OCI-LY3 (cell line): ENCODE measurements at regions not wholly inside any gene's neighbourhood (a gene's known extent, or its start where the extent isn't known, plus 50 kb on each side); places are given as distances from the start of the nearest gene placed in this dataset.

Source experiments
- H2AFZ ChIP-seq: fragments of 200-600, 300-600 bp; shearing (Covaris generic); 2 replicates; pipeline ENCODE4 v1.6.0; 2014; ENCODE audit warnings: antibody characterized with exemption, low read depth, low read length
- H3K27ac ChIP-seq: fragments of 200-600, 300-600 bp; sonication (generic); 2 replicates; pipeline ENCODE4 v1.5.1; 2014; ENCODE audit warnings: mild to moderate bottlenecking, low read length, moderate library complexity, mixed read lengths
- H3K27me3 ChIP-seq: fragments of 200-600, 300-600 bp; sonication (generic); 2 replicates; pipeline ENCODE4 v1.6.1; 2014; ENCODE audit warnings: low read depth, low read length, mixed read lengths
- H3K36me3 ChIP-seq: fragments of 200-600, 300-600 bp; sonication (generic); replicated peaks from 2 replicates; pipeline ENCODE3; 2014; ENCODE audit warnings: low read depth, low read length, mixed read lengths
- H3K4me1 ChIP-seq: fragments of 300-600, 200-600 bp; sonication (generic); 2 replicates; pipeline ENCODE4 v1.6.1; 2014; ENCODE audit warnings: low read length, mixed read lengths
- H3K4me2 ChIP-seq: fragments of 200-600, 300-600 bp; sonication (generic); 2 replicates; pipeline ENCODE4 v1.6.1; 2014; ENCODE audit warnings: low read length, mixed read lengths
- H3K4me3 ChIP-seq: fragments of 300-600, 200-600 bp; sonication (generic); 2 replicates; pipeline ENCODE4 v1.5.1; 2014; ENCODE audit warnings: antibody characterized with exemption, mild to moderate bottlenecking, low read length, moderate library complexity
- H3K79me2 ChIP-seq: fragments of 300-600, 200-600 bp; shearing (Covaris generic); 2 replicates; pipeline ENCODE4 v1.6.1; 2014; ENCODE audit warnings: mild to moderate bottlenecking, low read length, mixed read lengths
- H3K9ac ChIP-seq: fragments of 300-600, 200-600 bp; shearing (Covaris generic); 2 replicates; pipeline ENCODE4 v1.6.0; 2014; ENCODE audit warnings: mild to moderate bottlenecking, low read length, moderate library complexity
- H3K9me3 ChIP-seq: fragments of 200-600, 300-600 bp; shearing (Covaris generic); 2 replicates; pipeline ENCODE4 v1.6.1; 2014; ENCODE audit warnings: low read length, mixed read lengths; ENCODE audit not compliant: insufficient read depth
- H4K20me1 ChIP-seq: fragments of 200-600, 300-600 bp; sonication (generic); 2 replicates; pipeline ENCODE4 v1.6.1; 2016; ENCODE audit warnings: low read length, mixed read lengths; ENCODE audit not compliant: insufficient read depth
- EZH2phosphoT487 ChIP-seq: fragments of 200-600 bp; shearing (Covaris generic); IDR thresholded peaks from 2 replicates; pipeline ENCODE4 v1.6.1; 2018; ENCODE audit warnings: antibody characterized with exemption, mixed run types, low read depth
- TF ChIP-seq, protein P1 (sequence below): fragments of 200-600, 300-600 bp; sonication (generic); IDR thresholded peaks from 2 replicates; pipeline ENCODE4 v1.5.1; 2014; ENCODE audit warnings: antibody characterized with exemption, low read length, low read depth

DNA sequence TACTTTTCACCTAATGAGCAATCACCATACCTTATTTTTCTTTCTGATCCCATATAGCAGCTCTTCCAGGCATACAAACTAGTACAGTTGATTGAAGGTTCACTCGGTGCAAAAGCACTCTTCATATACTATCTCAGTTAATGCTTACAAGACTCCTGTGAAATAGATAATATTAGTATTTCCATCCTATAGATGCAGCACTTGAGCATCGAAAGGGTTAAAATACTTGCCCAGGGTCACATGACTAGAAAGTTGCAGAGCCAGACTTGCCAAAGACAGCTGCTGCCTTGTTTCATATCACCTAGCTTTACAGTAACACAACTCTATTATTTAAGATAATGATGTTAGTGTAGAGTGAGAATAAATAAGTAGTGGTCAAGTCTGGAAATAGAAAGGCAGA, 466.0 kb upstream of the TNP1 start:
- H3K27ac ChIP-seq = no peak overlapping the region
- no peaks in the 10 kb centered on the region for H3K4me1 ChIP-seq
- no peaks in the 10 kb centered on the region for H3K36me3 ChIP-seq
- no peak overlapping the region for H2AFZ ChIP-seq
- no peak overlapping the region for H3K4me3 ChIP-seq
- H3K9me3 ChIP-seq = no peaks in the 10 kb centered on the region
- 0 out of 2 replicates have a peak, but pooled peaks cover 12% of the 10 kb centered on the region for H3K27me3 ChIP-seq
- no peak overlapping the region for H3K4me2 ChIP-seq
- TF ChIP-seq, protein P1, sequence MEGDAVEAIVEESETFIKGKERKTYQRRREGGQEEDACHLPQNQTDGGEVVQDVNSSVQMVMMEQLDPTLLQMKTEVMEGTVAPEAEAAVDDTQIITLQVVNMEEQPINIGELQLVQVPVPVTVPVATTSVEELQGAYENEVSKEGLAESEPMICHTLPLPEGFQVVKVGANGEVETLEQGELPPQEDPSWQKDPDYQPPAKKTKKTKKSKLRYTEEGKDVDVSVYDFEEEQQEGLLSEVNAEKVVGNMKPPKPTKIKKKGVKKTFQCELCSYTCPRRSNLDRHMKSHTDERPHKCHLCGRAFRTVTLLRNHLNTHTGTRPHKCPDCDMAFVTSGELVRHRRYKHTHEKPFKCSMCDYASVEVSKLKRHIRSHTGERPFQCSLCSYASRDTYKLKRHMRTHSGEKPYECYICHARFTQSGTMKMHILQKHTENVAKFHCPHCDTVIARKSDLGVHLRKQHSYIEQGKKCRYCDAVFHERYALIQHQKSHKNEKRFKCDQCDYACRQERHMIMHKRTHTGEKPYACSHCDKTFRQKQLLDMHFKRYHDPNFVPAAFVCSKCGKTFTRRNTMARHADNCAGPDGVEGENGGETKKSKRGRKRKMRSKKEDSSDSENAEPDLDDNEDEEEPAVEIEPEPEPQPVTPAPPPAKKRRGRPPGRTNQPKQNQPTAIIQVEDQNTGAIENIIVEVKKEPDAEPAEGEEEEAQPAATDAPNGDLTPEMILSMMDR = no peak
- TF ChIP-seq EZH2phosphoT487 = no peak
- no peaks in the 10 kb centered on the region for H3K79me2 ChIP-seq
- no peak overlapping the region for H3K9ac ChIP-seq
- H4K20me1 ChIP-seq = no peaks in the 10 kb centered on the region

DNA sequence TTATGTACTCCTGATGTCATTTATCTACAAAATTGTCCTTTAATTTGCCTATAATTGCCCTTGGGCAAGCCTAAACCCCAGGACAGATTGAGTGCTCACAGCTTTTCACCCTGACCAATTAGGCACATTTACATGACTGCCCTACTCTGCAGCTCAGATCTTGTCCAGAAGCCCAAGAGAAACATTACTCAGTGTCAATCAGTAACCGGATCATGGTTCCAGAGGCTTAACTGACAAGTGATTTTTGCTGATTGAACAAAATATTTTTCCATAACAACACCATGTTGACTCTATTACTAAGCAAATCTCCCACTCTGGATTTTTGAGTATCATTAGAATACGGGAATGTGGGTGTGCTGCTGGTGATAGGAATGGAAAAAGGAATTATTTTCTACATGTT, 465.4 kb upstream of the TNP1 start:
- no peaks in the 10 kb centered on the region for H3K4me1 ChIP-seq
- no peak for TF ChIP-seq EZH2phosphoT487
- TF ChIP-seq, protein P1 = no peak
- no peaks in the 10 kb centered on the region for H3K9me3 ChIP-seq
- H3K9ac ChIP-seq = no peak overlapping the region
- no peak overlapping the region for H3K4me3 ChIP-seq
- H3K36me3 ChIP-seq = no peaks in the 10 kb centered on the region
- H3K27ac ChIP-seq = no peak overlapping the region
- no peak overlapping the region for H3K4me2 ChIP-seq
- 0 out of 2 replicates have a peak, but pooled peaks cover 12% of the 10 kb centered on the region for H3K27me3 ChIP-seq
- no peaks in the 10 kb centered on the region for H3K79me2 ChIP-seq
- no peak overlapping the region for H2AFZ ChIP-seq
- no peaks in the 10 kb centered on the region for H4K20me1 ChIP-seq

DNA sequence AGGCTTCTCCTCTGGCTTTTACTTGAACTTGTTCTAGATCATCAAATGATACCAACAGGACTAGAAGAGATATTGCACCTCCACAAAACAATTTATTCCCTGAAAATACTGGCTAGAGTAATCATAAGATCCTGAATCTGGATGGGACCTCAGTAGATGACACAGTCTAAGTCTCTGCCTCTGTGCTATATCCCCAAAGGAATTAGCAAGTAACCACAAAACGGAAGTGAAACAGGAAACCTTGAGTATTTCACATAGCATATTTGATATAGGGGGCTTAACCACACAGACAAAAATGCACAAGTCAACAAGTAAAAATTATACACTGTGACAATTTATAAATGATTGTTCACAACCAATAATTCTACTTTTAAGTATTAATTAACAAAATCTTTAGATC, 456.9 kb upstream of the TNP1 start:
- no peaks in the 10 kb centered on the region for H3K36me3 ChIP-seq
- H3K79me2 ChIP-seq = no peaks in the 10 kb centered on the region
- H2AFZ ChIP-seq = no peak overlapping the region
- no peaks in the 10 kb centered on the region for H4K20me1 ChIP-seq
- peaks cover 5% of the 10 kb centered on the region for H3K4me1 ChIP-seq
- H3K9me3 ChIP-seq = no peaks in the 10 kb centered on the region
- no peak overlapping the region for H3K4me3 ChIP-seq
- no peak overlapping the region for H3K27ac ChIP-seq
- no peak overlapping the region for H3K9ac ChIP-seq
- peaks cover 19% of the 10 kb centered on the region for H3K27me3 ChIP-seq
- TF ChIP-seq, protein P1 = no peak
- TF ChIP-seq EZH2phosphoT487 = no peak
- H3K4me2 ChIP-seq = no peak overlapping the region

DNA sequence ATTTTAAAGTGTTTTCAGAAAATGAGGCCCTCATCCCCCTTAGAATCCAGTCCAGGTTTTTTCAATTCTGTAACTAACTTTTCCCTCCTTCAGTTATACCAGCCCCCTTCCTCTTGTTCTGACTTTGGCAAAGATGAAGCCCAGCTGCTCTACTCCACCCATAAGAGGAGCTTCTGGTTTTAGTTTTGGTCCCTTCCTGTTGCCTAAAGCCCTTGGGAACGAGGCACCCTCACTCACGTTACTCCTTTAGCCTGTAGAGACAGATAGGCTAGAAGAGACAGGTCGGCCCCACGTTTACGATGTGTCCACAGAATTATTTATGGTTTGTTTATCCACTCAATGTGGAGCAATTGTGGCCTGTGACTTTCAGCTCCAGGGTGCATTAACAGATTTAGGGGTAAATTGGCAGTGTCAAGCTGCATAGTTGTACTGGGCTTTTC, 454.2 kb upstream of the TNP1 start:
- Histone ChIP-seq H4K20me1 (no peaks in the 10 kb centered on the region), H3K9ac (no peak overlapping the region), H3K4me3 (no peak overlapping the region), H3K36me3 (no peaks in the 10 kb centered on the region), H2AFZ (no peak overlapping the region), H3K27ac (no peak overlapping the region), H3K9me3 (no peaks in the 10 kb centered on the region), H3K4me2 (no peak overlapping the region), H3K27me3 (peaks cover 19% of the 10 kb centered on the region), H3K79me2 (no peaks in the 10 kb centered on the region), H3K4me1 (peaks cover 5% of the 10 kb centered on the region)
- TF ChIP-seq EZH2phosphoT487 = no peak
- TF ChIP-seq, protein P1 = no peak
